Naive B cell (primary cell): ENCODE measurements at regions not wholly inside any gene's neighbourhood (a gene's known extent, or its start where the extent isn't known, plus 50 kb on each side); places are given as distances from the start of the nearest gene placed in this dataset.
"Not testable (repeated sequence)": the region's sequence is repeated elsewhere in the genome, so short reads cannot be mapped to it uniquely, and the experiment has no call there.

Experiments
- ATAC-seq, 2 donors: fragments of 150-1000 bp; cut with Tn5 transposase; 2 replicates each; pipeline ENCODE4 v1.10.0; 2021; ENCODE audit warnings: low read depth in 2 of 2, mild to moderate bottlenecking in 2 of 2, moderate library complexity in 2 of 2
- DNase-seq: peaks from one replicate; pipeline ENCODE4 v3.0.0; 2022
- H3K27ac Mint-ChIP-seq, 6 donors: one replicate each; pipeline ENCODE4 v1.8.0; 2020 to 2022; ENCODE audit warnings: mild to moderate bottlenecking in 6 of 6, mixed read lengths in 6 of 6, moderate library complexity in 5 of 6, inconsistent platforms in 2 of 6
- H3K27me3 Mint-ChIP-seq, 3 donors: one replicate each; pipeline ENCODE4 v1.8.0; 2021 to 2022; ENCODE audit warnings: mixed read lengths in 3 of 3, mild to moderate bottlenecking in 1 of 3
- H3K36me3 Mint-ChIP-seq, 2 donors: one replicate each; pipeline ENCODE4 v1.8.0; 2020 to 2022; ENCODE audit warnings: mixed read lengths in 2 of 2, inconsistent platforms in 1 of 2, mild to moderate bottlenecking in 1 of 2
- H3K4me1 Mint-ChIP-seq, 3 donors: one replicate each; pipeline ENCODE4 v1.8.0; 2020 to 2022; ENCODE audit warnings: mixed read lengths in 3 of 3, inconsistent platforms in 1 of 3, mild to moderate bottlenecking in 1 of 3, moderate library complexity in 1 of 3
- H3K4me3 Mint-ChIP-seq, 8 donors: one replicate each; pipeline ENCODE4 v1.8.0; 2020 to 2022; ENCODE audit warnings: mild to moderate bottlenecking in 8 of 8, mixed read lengths in 8 of 8, moderate library complexity in 8 of 8, inconsistent platforms in 2 of 8
- H3K9me3 Mint-ChIP-seq, 7 donors: one replicate each; pipeline ENCODE4 v1.8.0; 2020 to 2022; ENCODE audit warnings: mixed read lengths in 7 of 7, mild to moderate bottlenecking in 5 of 7, inconsistent platforms in 2 of 7, moderate library complexity in 1 of 7

- no peaks in the 10 kb centered on the region for H3K36me3 Mint-ChIP-seq
- peaks cover 0 to 41% (median 4%) of the 10 kb centered on the region in 3 donors for H3K27me3 Mint-ChIP-seq
- H3K9me3 Mint-ChIP-seq, result peaks cover 0 to 22% (median 11%) of the 10 kb centered on the region in 7 donors
- no peak for DNase-seq
- peak in 1 of 2 donors; percentile 21 for ATAC-seq
- H3K4me1 Mint-ChIP-seq, result peaks cover 12 to 24% (median 16%) of the 10 kb centered on the region in 3 donors
- no peak overlapping the region for H3K27ac Mint-ChIP-seq
- H3K4me3 Mint-ChIP-seq, result no peak overlapping the region
Measured at GRCh38 chr1:169041366-169041765, 65.1 kb upstream of the ATP1B1 start.

GRCh38 chr1:169042377-169042776 lies 64.1 kb upstream of the ATP1B1 start:
- Mint-ChIP-seq H3K27ac (no peak overlapping the region), H3K4me3 (no peak overlapping the region), H3K36me3 (no peaks in the 10 kb centered on the region), H3K9me3 (peaks cover 0 to 12% (median 5%) of the 10 kb centered on the region in 7 donors), H3K4me1 (peaks cover 12 to 24% (median 16%) of the 10 kb centered on the region in 3 donors), H3K27me3 (peaks cover 2 to 41% (median 4%) of the 10 kb centered on the region in 3 donors)
- ATAC-seq, result no peak
- no peak for DNase-seq

DNA sequence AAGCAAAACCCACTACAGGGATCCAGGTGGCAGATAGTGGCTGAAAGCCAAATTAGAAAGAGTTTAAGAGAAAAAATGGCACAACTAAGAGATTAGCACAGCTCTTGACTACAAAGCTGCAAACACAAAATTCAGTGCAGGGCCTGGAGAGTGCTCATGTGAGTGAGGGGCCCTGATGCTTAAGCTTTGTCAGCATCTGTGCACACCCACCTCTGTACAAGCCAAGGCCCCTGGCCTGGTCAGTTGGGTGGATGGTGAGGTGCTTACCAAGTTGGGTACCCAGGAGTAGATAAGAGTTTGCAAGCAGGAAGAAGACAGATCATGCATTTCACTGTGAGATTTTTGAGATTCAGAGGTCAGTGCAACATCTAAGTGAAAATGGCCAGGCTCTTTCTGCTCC lies 62.7 kb upstream of the ATP1B1 start:
- H3K36me3 Mint-ChIP-seq, result no peaks in the 10 kb centered on the region
- peaks cover 0 to 8% (median 0%) of the 10 kb centered on the region in 7 donors for H3K9me3 Mint-ChIP-seq
- H3K4me3 Mint-ChIP-seq, result no peak overlapping the region
- peaks cover 12 to 24% (median 16%) of the 10 kb centered on the region in 3 donors for H3K4me1 Mint-ChIP-seq
- H3K27me3 Mint-ChIP-seq, result peaks cover 4 to 43% (median 8%) of the 10 kb centered on the region in 3 donors
- DNase-seq (no peak), ATAC-seq (no peak)
- peak overlapping the region in 1 of 6 donors; percentile 8 for H3K27ac Mint-ChIP-seq

GRCh38 chr1:169044296-169044695 lies 62.2 kb upstream of the ATP1B1 start:
- ATAC-seq, result peak; percentile 45 to 77
- peak overlapping the region in 1 of 6 donors; percentile 48 for H3K27ac Mint-ChIP-seq
- peaks cover 0 to 6% (median 0%) of the 10 kb centered on the region in 7 donors for H3K9me3 Mint-ChIP-seq
- no peak for DNase-seq
- H3K4me3 Mint-ChIP-seq, result no peak overlapping the region
- peaks cover 12 to 24% (median 16%) of the 10 kb centered on the region in 3 donors for H3K4me1 Mint-ChIP-seq
- no peaks in the 10 kb centered on the region for H3K36me3 Mint-ChIP-seq
- peaks cover 4 to 42% (median 8%) of the 10 kb centered on the region in 3 donors for H3K27me3 Mint-ChIP-seq

DNA sequence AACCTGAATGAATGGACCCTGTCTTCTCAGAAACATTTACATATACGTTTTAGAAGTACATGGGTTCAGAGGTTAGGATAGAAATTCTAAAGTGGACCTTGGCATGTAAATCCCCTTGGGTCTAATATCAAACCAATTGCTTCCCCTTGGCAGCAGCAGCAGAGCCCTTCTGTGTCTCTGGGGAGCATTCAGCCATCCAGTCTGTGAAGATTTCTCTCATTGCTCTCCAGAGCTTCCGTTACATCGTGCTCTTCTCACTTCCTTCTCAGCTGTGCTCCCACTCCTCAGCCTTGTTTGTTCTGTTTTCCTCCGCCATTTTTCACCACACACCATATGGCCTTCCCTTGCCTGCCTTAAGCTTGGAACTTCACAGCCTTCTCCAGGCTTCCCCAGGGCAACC lies 61.5 kb upstream of the ATP1B1 start:
- no peak for DNase-seq
- H3K27me3 Mint-ChIP-seq, result peaks cover 4 to 39% (median 8%) of the 10 kb centered on the region in 3 donors
- peak overlapping the region in 2 of 6 donors; percentile 29 to 44 for H3K27ac Mint-ChIP-seq
- peak overlapping the region in 1 of 8 donors; percentile 11 for H3K4me3 Mint-ChIP-seq
- H3K9me3 Mint-ChIP-seq, result peaks cover 0 to 5% (median 0%) of the 10 kb centered on the region in 7 donors
- ATAC-seq, result peak in 1 of 2 donors; percentile 73
- peaks cover 12 to 24% (median 16%) of the 10 kb centered on the region in 3 donors for H3K4me1 Mint-ChIP-seq
- no peaks in the 10 kb centered on the region for H3K36me3 Mint-ChIP-seq

DNA sequence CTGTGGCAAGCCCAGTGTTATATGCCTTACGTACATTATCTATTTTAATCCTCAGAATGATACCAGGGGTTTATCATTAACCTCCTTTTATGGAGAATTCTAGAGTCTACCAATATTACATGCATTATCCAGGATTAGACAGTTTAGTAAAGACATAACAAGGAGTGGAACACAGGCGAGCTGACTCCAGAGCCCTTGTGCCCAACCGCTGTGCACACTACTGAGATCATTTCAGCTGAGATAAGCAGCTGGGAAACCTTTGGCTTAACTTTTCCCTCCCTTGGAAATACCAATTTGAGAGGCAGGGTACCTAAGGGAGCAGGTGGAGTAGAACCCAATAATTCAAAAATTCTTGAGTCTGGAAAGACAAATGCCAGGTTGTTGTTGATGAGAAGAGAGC lies 59.8 kb upstream of the ATP1B1 start:
- H3K4me1 Mint-ChIP-seq, result peaks cover 12 to 24% (median 16%) of the 10 kb centered on the region in 3 donors
- ATAC-seq, result no peak
- H3K27me3 Mint-ChIP-seq, result peaks cover 4 to 37% (median 8%) of the 10 kb centered on the region in 3 donors
- H3K36me3 Mint-ChIP-seq, result no peaks in the 10 kb centered on the region
- H3K9me3 Mint-ChIP-seq, result peaks cover 0 to 4% (median 0%) of the 10 kb centered on the region in 7 donors
- H3K27ac Mint-ChIP-seq, result peak overlapping the region in 1 of 6 donors; percentile 66
- no peak overlapping the region for H3K4me3 Mint-ChIP-seq
- no peak for DNase-seq

GRCh38 chr1:169047074-169047473 lies 59.4 kb upstream of the ATP1B1 start:
- Mint-ChIP-seq H3K4me1 (peaks cover 12 to 24% (median 16%) of the 10 kb centered on the region in 3 donors), H3K9me3 (peaks cover 0 to 3% (median 0%) of the 10 kb centered on the region in 7 donors), H3K36me3 (no peaks in the 10 kb centered on the region), H3K27ac (peak overlapping the region in 1 of 6 donors; percentile 20), H3K4me3 (no peak overlapping the region), H3K27me3 (peaks cover 4 to 33% (median 8%) of the 10 kb centered on the region in 3 donors)
- no peak for DNase-seq
- no peak for ATAC-seq

DNA sequence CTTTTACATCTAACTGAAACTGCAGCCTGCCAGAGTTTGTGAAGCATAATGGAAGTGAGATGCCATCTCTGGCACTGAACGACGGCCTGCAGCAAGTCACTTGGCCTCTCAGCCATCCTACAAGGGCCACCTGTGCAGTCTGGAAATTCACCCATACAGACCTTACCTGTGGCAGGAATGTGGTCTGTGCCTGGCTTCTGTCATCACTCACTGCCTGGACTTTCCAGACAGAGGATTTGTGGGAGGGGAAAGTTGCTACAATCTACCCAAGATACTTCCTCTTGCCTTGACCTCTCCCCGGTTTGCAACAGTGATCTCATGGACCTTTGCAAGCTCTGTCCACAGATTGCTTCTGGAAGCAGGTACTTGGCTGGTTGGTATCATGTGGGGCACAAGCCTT lies 58.4 kb upstream of the ATP1B1 start:
- DNase-seq, result no peak
- H3K27me3 Mint-ChIP-seq, result peaks cover 4 to 33% (median 8%) of the 10 kb centered on the region in 3 donors

GRCh38 chr1:169049258-169049938 lies 57.1 kb upstream of the ATP1B1 start:
- no peaks in the 10 kb centered on the region for H3K36me3 Mint-ChIP-seq
- peaks cover 5 to 9% (median 9%) of the 10 kb centered on the region in 3 donors for H3K4me1 Mint-ChIP-seq
- peaks cover 0 to 3% (median 0%) of the 10 kb centered on the region in 7 donors for H3K9me3 Mint-ChIP-seq
- no peak for ATAC-seq
- no peak for DNase-seq
- peaks cover 5 to 40% (median 15%) of the 10 kb centered on the region in 3 donors for H3K27me3 Mint-ChIP-seq
- H3K27ac Mint-ChIP-seq, result no peak overlapping the region
- H3K4me3 Mint-ChIP-seq, result no peak overlapping the region

More for the DNA sequence above, 58.4 kb upstream of the ATP1B1 start:
- Mint-ChIP-seq H3K27ac (no peak overlapping the region), H3K36me3 (no peaks in the 10 kb centered on the region), H3K4me1 (peaks cover 12 to 22% (median 15%) of the 10 kb centered on the region in 3 donors), H3K9me3 (peaks cover 0 to 3% (median 0%) of the 10 kb centered on the region in 7 donors), H3K4me3 (no peak overlapping the region)
- no peak for ATAC-seq

GRCh38 chr1:169051171-169051570 lies 55.3 kb upstream of the ATP1B1 start:
- no peak for DNase-seq
- peaks cover 0 to 2% (median 0%) of the 10 kb centered on the region in 7 donors for H3K9me3 Mint-ChIP-seq
- no peak for ATAC-seq
- no peaks in the 10 kb centered on the region for H3K4me1 Mint-ChIP-seq
- H3K36me3 Mint-ChIP-seq, result no peaks in the 10 kb centered on the region
- H3K27me3 Mint-ChIP-seq, result peaks cover 4 to 46% (median 15%) of the 10 kb centered on the region in 3 donors
- no peak overlapping the region for H3K4me3 Mint-ChIP-seq
- no peak overlapping the region for H3K27ac Mint-ChIP-seq

GRCh38 chr1:169052171-169052570 lies 54.3 kb upstream of the ATP1B1 start:
- not testable (repeated sequence) for H3K4me1 Mint-ChIP-seq, ATAC-seq, DNase-seq, H3K9me3 Mint-ChIP-seq, H3K36me3 Mint-ChIP-seq, H3K27ac Mint-ChIP-seq, H3K4me3 Mint-ChIP-seq
- peaks cover 9 to 39% (median 20%) of the 10 kb centered on the region in 3 donors for H3K27me3 Mint-ChIP-seq

DNA sequence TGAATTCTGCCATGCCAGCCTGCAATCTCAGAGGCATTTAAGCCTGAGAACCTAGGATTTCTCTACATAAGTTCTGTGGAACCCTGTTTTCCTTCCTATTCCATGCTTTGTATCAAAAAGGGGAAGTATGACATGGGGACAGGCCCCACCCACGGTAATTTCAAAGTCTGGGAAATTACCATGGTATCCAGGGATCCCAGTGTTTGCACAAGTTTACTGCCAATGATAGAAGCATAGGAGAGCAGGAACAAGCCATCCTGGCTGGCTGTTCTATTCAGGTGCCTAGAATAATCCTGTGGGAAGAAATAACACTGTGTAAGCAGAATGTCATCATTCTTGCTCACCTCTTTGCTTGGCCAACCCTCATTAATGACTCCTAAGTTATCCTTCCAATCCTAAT lies 53.8 kb upstream of the ATP1B1 start:
- Mint-ChIP-seq H3K4me3 (peak overlapping the region in 1 of 8 donors; percentile 44), H3K27ac (peak overlapping the region in 1 of 6 donors; percentile 44), H3K4me1 (no peaks in the 10 kb centered on the region), H3K36me3 (no peaks in the 10 kb centered on the region), H3K27me3 (peaks cover 12 to 34% (median 18%) of the 10 kb centered on the region in 3 donors), H3K9me3 (peaks cover 0 to 2% (median 0%) of the 10 kb centered on the region in 7 donors)
- DNase-seq, result no peak
- no peak for ATAC-seq

DNA sequence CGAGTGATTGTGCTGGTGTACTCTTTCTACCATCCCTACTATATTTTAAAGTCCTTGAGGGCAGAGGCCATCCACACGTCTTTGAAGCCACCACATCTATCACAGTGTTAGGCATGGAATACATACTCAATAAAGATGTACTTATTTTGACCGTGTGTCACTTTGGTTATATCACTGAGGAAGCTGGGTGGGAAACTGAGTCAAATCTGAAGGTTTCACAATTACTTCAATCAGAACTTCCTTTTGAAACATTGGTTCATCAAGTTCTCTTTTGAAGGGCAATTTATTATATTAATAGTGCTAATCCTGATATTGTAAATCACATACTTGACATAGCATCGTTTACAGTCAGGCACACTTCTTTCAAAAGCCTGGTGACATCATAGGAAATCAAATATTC lies 53.3 kb upstream of the ATP1B1 start:
- Mint-ChIP-seq H3K9me3 (peaks cover 0 to 3% (median 0%) of the 10 kb centered on the region in 7 donors), H3K27me3 (peaks cover 12 to 29% (median 15%) of the 10 kb centered on the region in 3 donors), H3K27ac (peak overlapping the region in 1 of 6 donors; percentile 44), H3K36me3 (no peaks in the 10 kb centered on the region), H3K4me1 (no peaks in the 10 kb centered on the region), H3K4me3 (no peak overlapping the region)
- ATAC-seq, result no peak
- DNase-seq, result no peak
